MM.1S (cell line): ENCODE measurements at regions not wholly inside any gene's neighbourhood (a gene's known extent, or its start where the extent isn't known, plus 50 kb on each side); places are given as distances from the start of the nearest gene placed in this dataset.

Experiments
- DNase-seq: peaks from one replicate; pipeline ENCODE4 v3.0.0-alpha.2; 2015
- H2AFZ ChIP-seq: fragments of 300-600 bp; sonication (generic); 2 replicates; pipeline ENCODE4 v1.6.0; 2016; ENCODE audit warnings: antibody characterized with exemption, low read length
- H3F3A ChIP-seq: fragments of 300-600 bp; sonication (generic); 2 replicates; pipeline ENCODE4 v1.6.1; 2016; ENCODE audit warnings: mild to moderate bottlenecking, antibody characterized with exemption, low read length, moderate library complexity, mixed read lengths; ENCODE audit not compliant: insufficient read depth
- H3K27ac ChIP-seq: fragments of 300-600 bp; sonication (generic); 2 replicates; pipeline ENCODE4 v1.5.1; 2016; ENCODE audit warnings: mild to moderate bottlenecking, low read length
- H3K27me3 ChIP-seq: fragments of 300-600 bp; sonication (generic); replicated peaks from 2 replicates; pipeline ENCODE4 v1.6.0; 2016; ENCODE audit warnings: low read length; ENCODE audit not compliant: insufficient read depth
- H3K36me3 ChIP-seq: fragments of 300-600 bp; sonication (generic); replicated peaks from 2 replicates; pipeline ENCODE4 v1.6.1; 2016; ENCODE audit warnings: mild to moderate bottlenecking, low read length, mixed read lengths; ENCODE audit not compliant: insufficient read depth
- H3K4me1 ChIP-seq: fragments of 300-600 bp; sonication (generic); 2 replicates; pipeline ENCODE4 v1.6.1; 2016; ENCODE audit warnings: low read length, mixed read lengths
- H3K4me2 ChIP-seq: fragments of 300-600 bp; sonication (generic); 2 replicates; pipeline ENCODE4 v1.6.0; 2016; ENCODE audit warnings: low read depth, low read length
- H3K4me3 ChIP-seq: fragments of 300-600 bp; sonication (generic); 2 replicates; pipeline ENCODE4 v1.5.1; 2016; ENCODE audit warnings: low read length, mixed read lengths
- H3K79me2 ChIP-seq: fragments of 300-600 bp; sonication (generic); 2 replicates; pipeline ENCODE4 v1.6.1; 2016; ENCODE audit warnings: mixed run types, low read length, mixed read lengths
- H3K9ac ChIP-seq: fragments of 300-600 bp; sonication (generic); 2 replicates; pipeline ENCODE4 v1.6.1; 2016; ENCODE audit warnings: low read length, mixed read lengths
- H3K9me2 ChIP-seq: fragments of 300-600 bp; sonication (generic); replicated peaks from 2 replicates; pipeline ENCODE4 v1.6.1; 2016; ENCODE audit warnings: mild to moderate bottlenecking, low read length, mixed read lengths; ENCODE audit not compliant: insufficient read depth
- H3K9me3 ChIP-seq: fragments of 300-600 bp; sonication (generic); replicated peaks from 2 replicates; pipeline ENCODE4 v1.6.1; 2016; ENCODE audit warnings: mild to moderate bottlenecking, low read length, mixed read lengths; ENCODE audit not compliant: insufficient read depth
- H4K20me1 ChIP-seq: fragments of 300-600 bp; sonication (generic); 2 replicates; pipeline ENCODE4 v1.6.1; 2016; ENCODE audit warnings: mild to moderate bottlenecking, low read length, moderate library complexity, mixed read lengths; ENCODE audit not compliant: insufficient read depth
- CTCF ChIP-seq: fragments of 300-600 bp; sonication (generic); IDR thresholded peaks from 2 replicates; pipeline ENCODE4 v1.5.1; 2016; ENCODE audit warnings: antibody characterized with exemption, low read length, mixed read lengths
- EZH2 ChIP-seq: fragments of 300-600 bp; sonication (generic); optimal IDR thresholded peaks from 2 replicates; pipeline ENCODE3; 2017; ENCODE audit warnings: low read depth, mild to moderate bottlenecking, antibody characterized with exemption, low read length, mixed read lengths
- EZH2phosphoT487 ChIP-seq: fragments of 300-600 bp; sonication (generic); IDR thresholded peaks from 2 replicates; pipeline ENCODE4 v1.6.1; 2018; ENCODE audit warnings: antibody characterized with exemption, low read length

- H3K27me3 ChIP-seq, result no peaks in the 10 kb centered on the region
- no peak overlapping the region for H3K4me3 ChIP-seq
- no peak for DNase-seq
- H3K9me3 ChIP-seq, result no peaks in the 10 kb centered on the region
- H3K9me2 ChIP-seq, result no peaks in the 10 kb centered on the region
- no peaks in the 10 kb centered on the region for H4K20me1 ChIP-seq
- H3K36me3 ChIP-seq, result no peaks in the 10 kb centered on the region
- no peaks in the 10 kb centered on the region for H3K79me2 ChIP-seq
- H2AFZ ChIP-seq, result no peak overlapping the region
- H3K4me2 ChIP-seq, result no peak overlapping the region
- H3F3A ChIP-seq, result no peaks in the 10 kb centered on the region
- TF ChIP-seq EZH2phosphoT487 (no peak), CTCF (no peak), EZH2 (no peak)
- H3K27ac ChIP-seq, result no peak overlapping the region
- no peak overlapping the region for H3K9ac ChIP-seq
- no peaks in the 10 kb centered on the region for H3K4me1 ChIP-seq
Observed at GRCh38 chr5:68028131-68028727, 187.3 kb upstream of the PIK3R1 start.

- no peaks in the 10 kb centered on the region for H3K79me2 ChIP-seq
- no peaks in the 10 kb centered on the region for H3K4me1 ChIP-seq
- no peaks in the 10 kb centered on the region for H3K9me3 ChIP-seq
- H3K36me3 ChIP-seq, result no peaks in the 10 kb centered on the region
- no peak overlapping the region for H3K27ac ChIP-seq
- no peaks in the 10 kb centered on the region for H3F3A ChIP-seq
- no peak for DNase-seq
- H3K27me3 ChIP-seq, result no peaks in the 10 kb centered on the region
- no peaks in the 10 kb centered on the region for H4K20me1 ChIP-seq
- no peaks in the 10 kb centered on the region for H3K9me2 ChIP-seq
- H3K4me2 ChIP-seq, result no peak overlapping the region
- TF ChIP-seq CTCF, result no peak
- no peak for TF ChIP-seq EZH2
- no peak for TF ChIP-seq EZH2phosphoT487
- no peak overlapping the region for H3K9ac ChIP-seq
- H2AFZ ChIP-seq, result no peak overlapping the region
- no peak overlapping the region for H3K4me3 ChIP-seq
Observed at GRCh38 chr5:68027519-68027918, 188.0 kb upstream of the PIK3R1 start.

DNA sequence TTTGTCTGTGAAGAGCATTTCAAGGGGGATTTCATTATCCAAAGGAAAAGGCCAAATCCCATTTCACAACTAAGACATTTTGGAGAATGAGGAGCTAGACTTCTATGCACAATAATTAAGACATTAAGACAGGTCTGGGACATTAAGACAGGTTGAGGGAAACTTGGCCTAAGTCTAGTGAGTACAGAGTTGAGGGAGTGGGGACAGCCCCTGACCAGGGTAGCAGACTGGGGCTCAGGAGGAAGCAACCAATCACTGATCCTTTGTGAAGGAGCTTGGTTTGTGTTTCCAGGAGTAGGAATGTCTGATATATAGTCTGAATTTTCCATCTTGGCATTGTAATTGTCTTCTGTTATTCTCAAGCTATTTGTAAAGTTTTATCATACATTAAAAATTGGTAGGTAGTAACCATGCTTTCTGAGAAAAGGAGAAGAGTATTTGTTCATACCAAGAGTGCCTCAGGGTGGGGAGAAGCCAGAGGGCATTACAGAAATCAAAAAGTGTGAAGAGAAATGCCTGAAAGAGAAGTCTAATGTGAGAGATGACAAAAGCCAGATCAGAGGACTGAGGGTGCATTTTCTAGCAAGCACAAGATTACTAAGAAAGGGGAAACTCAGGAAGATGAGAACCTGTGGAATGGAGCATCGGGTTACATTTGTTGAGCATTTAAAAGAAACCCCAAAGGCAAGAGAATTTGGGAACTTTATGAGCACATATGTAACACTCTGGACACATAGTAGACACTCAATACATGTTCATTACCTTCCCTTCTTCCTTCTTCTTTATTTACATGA is 189.3 kb upstream of the PIK3R1 start:
- H3K4me2 ChIP-seq, result no peak overlapping the region
- H3K4me3 ChIP-seq, result no peak overlapping the region
- H3K27ac ChIP-seq, result no peak overlapping the region

More for the DNA sequence above, 189.3 kb upstream of the PIK3R1 start:
- no peaks in the 10 kb centered on the region for H3K36me3 ChIP-seq
- DNase-seq, result no peak
- no peaks in the 10 kb centered on the region for H4K20me1 ChIP-seq
- no peaks in the 10 kb centered on the region for H3K9me2 ChIP-seq
- H3F3A ChIP-seq, result no peaks in the 10 kb centered on the region
- H3K9ac ChIP-seq, result no peak overlapping the region
- TF ChIP-seq EZH2phosphoT487 (no peak), CTCF (no peak), EZH2 (no peak)
- H3K27me3 ChIP-seq, result no peaks in the 10 kb centered on the region
- no peak overlapping the region for H2AFZ ChIP-seq
- no peaks in the 10 kb centered on the region for H3K4me1 ChIP-seq
- no peaks in the 10 kb centered on the region for H3K79me2 ChIP-seq
- no peaks in the 10 kb centered on the region for H3K9me3 ChIP-seq
